ENCODE measurements at regions not wholly inside any gene's neighbourhood (a gene's known extent, or its start where the extent isn't known, plus 50 kb on each side); places are given as distances from the start of the nearest gene placed in this dataset.

- TF ChIP-seq CTCF (IDR thresholded peaks at IDR 0.05 in 8 of 11, conservative IDR thresholded peaks at IDR 0.05 in 3 of 11) (no peak), POLR2A (IDR thresholded peaks at IDR 0.05) (no peak), POLR2AphosphoS5 (IDR thresholded peaks at IDR 0.05) (no peak)
Observed at GRCh38 chr5:174425964-174426290, 298.5 kb upstream of the MSX2 start.
